ENCODE measurements at regions not wholly inside any gene's neighbourhood (a gene's known extent, or its start where the extent isn't known, plus 50 kb on each side); places are given as distances from the start of the nearest gene placed in this dataset.

DNA sequence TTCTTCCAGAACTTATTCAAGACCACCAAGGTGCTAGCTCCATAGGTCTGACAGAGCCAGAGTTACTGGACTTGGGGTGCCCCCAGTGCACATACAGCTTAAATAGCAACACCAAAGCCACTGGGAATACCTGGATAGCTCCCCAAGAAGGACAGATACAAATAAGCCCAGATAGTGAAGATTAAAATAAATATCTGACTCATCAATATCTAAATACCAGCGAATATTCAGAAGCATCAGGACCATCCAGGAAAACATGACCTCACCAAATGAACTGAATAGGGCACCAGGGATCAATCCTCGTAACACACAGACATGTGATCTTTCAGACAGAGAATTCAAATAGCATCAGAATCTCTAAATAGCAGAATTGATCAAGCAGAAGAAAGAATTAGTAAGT, 931.6 kb downstream of the OTOL1 start:
- Mint-ChIP-seq H3K27ac (no peak overlapping the region), H3K9me3 (peaks cover 11% of the 10 kb centered on the region), H3K36me3 (ENCODE audit: low read depth) (no peaks in the 10 kb centered on the region), H3K27me3 (no peaks in the 10 kb centered on the region), H3K4me3 (no peak overlapping the region), H3K4me1 (no peaks in the 10 kb centered on the region)
- DNase-seq: no peak
- CTCF ChIA-PET: no interaction called here
- POLR2A ChIA-PET: no interaction called here

DNA sequence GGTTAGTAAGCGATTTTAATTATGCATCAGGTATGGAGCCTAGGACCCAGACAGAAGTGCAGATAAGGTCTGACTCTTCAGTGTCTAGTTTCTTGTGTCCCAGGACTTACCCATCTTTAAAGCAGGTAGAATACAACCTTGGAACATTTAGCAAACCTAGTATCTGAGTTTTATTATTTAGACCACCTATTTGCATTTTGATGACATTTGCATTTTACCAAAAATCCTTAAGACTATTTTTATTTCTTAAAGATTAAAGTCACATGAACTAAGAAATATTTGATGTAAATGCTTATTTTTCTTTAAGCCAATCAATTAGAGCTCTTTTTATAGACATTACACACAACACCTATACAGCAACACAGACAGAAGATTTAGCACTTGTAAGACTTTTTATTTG, 939.1 kb downstream of the OTOL1 start:
- H3K4me1 Mint-ChIP-seq: no peaks in the 10 kb centered on the region
- ChIA-PET CTCF (no interaction called here), POLR2A (no interaction called here)
- H3K4me3 Mint-ChIP-seq: no peak overlapping the region
- H3K27me3 Mint-ChIP-seq: no peaks in the 10 kb centered on the region
- H3K36me3 Mint-ChIP-seq (ENCODE audit: low read depth): no peaks in the 10 kb centered on the region
- H3K9me3 Mint-ChIP-seq: peaks cover 11% of the 10 kb centered on the region
- no peak overlapping the region for H3K27ac Mint-ChIP-seq
- no peak for DNase-seq

DNA sequence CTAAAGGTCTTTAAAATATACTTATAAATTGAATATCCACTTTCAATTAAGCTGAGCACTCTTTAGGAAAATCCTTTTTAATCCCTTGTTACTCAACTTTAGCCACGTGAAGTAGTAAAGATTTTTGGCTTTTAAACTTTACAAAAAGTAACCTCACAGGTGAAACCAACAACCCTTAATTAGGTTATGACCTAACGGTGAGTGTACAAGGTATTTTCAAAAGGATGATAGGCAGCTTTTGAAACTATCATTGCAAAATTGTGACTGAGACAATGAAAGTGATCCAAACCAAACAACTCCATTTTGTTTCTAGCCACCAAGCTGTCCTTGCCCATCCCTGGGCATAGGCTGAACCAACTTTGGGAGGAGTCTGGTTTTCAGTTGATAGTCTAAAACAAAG, 940.2 kb downstream of the OTOL1 start:
- ChIA-PET POLR2A (no interaction called here), CTCF (no interaction called here)
- peaks cover 15% of the 10 kb centered on the region for H3K9me3 Mint-ChIP-seq
- H3K27ac Mint-ChIP-seq: no peak overlapping the region
- no peaks in the 10 kb centered on the region for H3K4me1 Mint-ChIP-seq
- no peaks in the 10 kb centered on the region for H3K36me3 Mint-ChIP-seq (ENCODE audit: low read depth)
- DNase-seq: no peak
- H3K27me3 Mint-ChIP-seq: no peaks in the 10 kb centered on the region
- no peak overlapping the region for H3K4me3 Mint-ChIP-seq

DNA sequence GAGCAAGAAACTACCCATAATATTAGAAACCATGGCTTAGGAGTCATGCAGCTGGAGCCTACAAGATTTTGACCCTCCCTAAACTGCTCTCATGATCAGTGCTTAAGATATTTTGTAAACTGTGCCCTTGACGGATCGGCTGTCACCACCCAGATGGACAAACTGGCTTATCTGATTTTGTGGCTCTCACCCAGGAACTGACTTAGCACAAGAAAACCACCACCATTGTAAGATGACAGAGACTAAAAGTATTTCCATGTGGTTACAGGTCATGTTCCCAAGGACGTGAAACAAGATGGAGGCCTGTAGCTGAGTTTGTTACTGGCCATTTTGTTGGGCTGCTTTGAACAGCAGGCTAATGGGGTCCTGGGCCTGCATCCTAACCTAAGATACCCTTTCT, 940.9 kb downstream of the OTOL1 start:
- CTCF ChIA-PET: no interaction called here
- POLR2A ChIA-PET: no interaction called here
- peaks cover 12% of the 10 kb centered on the region for H3K9me3 Mint-ChIP-seq

DNA sequence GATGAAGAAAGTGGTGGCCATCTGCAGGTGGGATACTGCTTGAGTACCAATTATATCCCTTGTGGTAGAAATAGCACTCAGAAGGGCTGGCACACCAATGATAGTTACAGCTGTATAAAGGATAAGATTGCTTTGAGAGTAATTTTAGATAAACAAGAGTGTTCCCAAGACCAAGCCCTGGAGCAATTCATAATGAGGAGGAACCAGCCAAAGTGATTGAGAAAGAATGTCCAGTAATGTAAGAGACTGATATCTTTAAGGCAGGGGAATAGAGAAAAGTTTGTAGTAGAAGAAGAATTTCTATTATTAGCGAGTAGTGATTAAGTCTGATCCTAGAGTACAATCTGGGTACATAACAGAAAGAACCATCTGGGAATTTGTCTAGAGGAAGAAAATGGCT, 945.1 kb downstream of the OTOL1 start:
- Mint-ChIP-seq H3K9me3 (peaks cover 12% of the 10 kb centered on the region), H3K4me1 (no peaks in the 10 kb centered on the region), H3K27ac (no peak overlapping the region), H3K36me3 (ENCODE audit: low read depth) (no peaks in the 10 kb centered on the region), H3K4me3 (no peak overlapping the region), H3K27me3 (no peaks in the 10 kb centered on the region)
- ChIA-PET CTCF (interaction anchor here (0.6 kb wide), 1 partner anchor 580 kb away, joined by 4 read pairs; no protein-coding TSS in a partner anchor), POLR2A (no interaction called here)
- no peak for DNase-seq

More for the DNA sequence above, 940.9 kb downstream of the OTOL1 start:
- Mint-ChIP-seq H3K27ac (no peak overlapping the region), H3K36me3 (ENCODE audit: low read depth) (no peaks in the 10 kb centered on the region), H3K27me3 (no peaks in the 10 kb centered on the region), H3K4me3 (no peak overlapping the region), H3K4me1 (no peaks in the 10 kb centered on the region)
- no peak for DNase-seq

DNA sequence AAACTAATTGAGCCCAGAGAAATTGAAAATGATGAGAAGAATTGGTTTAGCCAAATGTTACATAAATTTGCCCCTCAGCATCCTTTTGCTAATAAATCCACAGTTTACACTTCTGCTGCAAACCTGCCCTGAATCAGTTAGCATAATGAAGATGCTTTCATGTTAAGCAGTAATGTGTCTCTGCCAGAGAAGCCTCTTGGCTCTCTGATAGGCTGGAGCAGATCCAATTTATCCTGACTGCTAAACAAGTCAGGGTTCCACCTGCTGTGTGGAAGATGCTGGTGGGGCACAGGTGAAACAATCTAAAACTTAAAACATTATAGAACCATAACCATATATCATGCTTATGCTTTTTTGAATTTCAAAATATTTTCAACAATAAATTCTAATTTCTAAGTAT, 946.8 kb downstream of the OTOL1 start:
- no peaks in the 10 kb centered on the region for H3K36me3 Mint-ChIP-seq (ENCODE audit: low read depth)
- H3K9me3 Mint-ChIP-seq: peaks cover 8% of the 10 kb centered on the region
- POLR2A ChIA-PET: no interaction called here
- no peak overlapping the region for H3K4me3 Mint-ChIP-seq
- no peak for DNase-seq
- H3K27ac Mint-ChIP-seq: no peak overlapping the region
- H3K27me3 Mint-ChIP-seq: no peaks in the 10 kb centered on the region
- H3K4me1 Mint-ChIP-seq: no peaks in the 10 kb centered on the region
- CTCF ChIA-PET: no interaction called here

DNA sequence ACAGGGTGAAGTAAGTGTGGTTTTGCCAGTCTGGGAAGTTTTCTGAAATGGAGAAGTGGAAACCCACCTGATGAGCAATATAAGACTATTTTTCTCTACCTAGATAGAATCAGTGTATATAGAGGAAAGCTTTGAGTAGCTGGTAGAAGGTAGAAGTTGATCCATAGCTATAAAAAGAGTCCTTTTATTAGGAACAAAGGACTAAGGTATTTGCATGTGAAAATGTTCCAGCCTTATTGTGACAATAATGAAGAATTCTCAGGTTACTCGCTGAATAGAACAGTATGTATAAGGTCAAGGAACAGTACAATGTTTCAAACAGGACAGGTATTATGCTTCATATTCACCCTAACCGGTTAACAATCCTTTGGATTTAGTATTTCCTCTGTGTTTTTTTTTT, 972.2 kb downstream of the OTOL1 start:
- no peaks in the 10 kb centered on the region for H3K27me3 Mint-ChIP-seq
- peaks cover 2% of the 10 kb centered on the region for H3K9me3 Mint-ChIP-seq
- no peak overlapping the region for H3K4me3 Mint-ChIP-seq
- H3K27ac Mint-ChIP-seq: no peak overlapping the region
- H3K4me1 Mint-ChIP-seq: no peaks in the 10 kb centered on the region
- ChIA-PET CTCF (no interaction called here), POLR2A (no interaction called here)
- DNase-seq: no peak
- H3K36me3 Mint-ChIP-seq (ENCODE audit: low read depth): no peaks in the 10 kb centered on the region

DNA sequence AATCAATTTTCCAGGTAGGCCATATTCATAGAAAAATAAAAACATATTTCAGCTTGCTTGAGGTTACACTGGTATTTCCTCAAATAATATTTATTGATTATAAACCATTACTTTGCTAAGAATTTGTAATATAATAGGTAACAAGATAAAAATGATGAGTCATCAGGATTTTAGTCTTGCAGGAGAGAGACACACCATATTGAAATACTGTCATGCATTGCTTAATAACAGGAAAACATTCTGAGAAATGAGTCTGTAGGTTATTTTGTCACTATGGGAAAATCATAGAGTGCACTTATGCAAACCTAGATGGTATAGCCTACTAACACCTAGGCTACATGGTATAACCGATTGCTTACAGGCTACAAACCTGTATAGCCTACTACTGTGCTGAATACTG, 990.5 kb downstream of the OTOL1 start:
- Mint-ChIP-seq H3K27me3 (no peaks in the 10 kb centered on the region), H3K4me3 (no peak overlapping the region), H3K4me1 (no peaks in the 10 kb centered on the region), H3K9me3 (peaks cover 2% of the 10 kb centered on the region), H3K36me3 (ENCODE audit: low read depth) (no peaks in the 10 kb centered on the region), H3K27ac (no peak overlapping the region)
- POLR2A ChIA-PET: no interaction called here
- CTCF ChIA-PET: no interaction called here
- no peak for DNase-seq

DNA sequence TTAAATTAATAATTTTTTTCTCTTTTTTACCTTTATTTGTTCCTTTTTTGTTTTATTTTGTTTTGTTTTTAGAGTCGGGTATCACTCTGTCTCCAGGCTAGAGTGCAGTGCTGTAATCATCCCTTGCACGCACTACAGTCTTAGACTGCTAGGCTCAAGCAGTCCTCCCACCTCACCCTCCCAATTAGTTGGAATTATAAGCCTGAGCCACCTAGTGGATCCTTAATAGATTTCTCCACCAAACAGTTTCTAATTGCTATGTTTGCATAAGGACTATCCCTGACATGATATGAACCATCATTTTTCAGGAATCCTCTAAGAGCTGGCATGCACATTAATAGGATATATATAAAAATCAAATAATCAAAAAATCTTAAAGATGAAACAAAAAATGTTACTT, 993.2 kb downstream of the OTOL1 start:
- Mint-ChIP-seq H3K9me3 (peaks cover 2% of the 10 kb centered on the region), H3K36me3 (ENCODE audit: low read depth) (no peaks in the 10 kb centered on the region), H3K4me1 (no peaks in the 10 kb centered on the region), H3K27ac (no peak overlapping the region), H3K4me3 (no peak overlapping the region), H3K27me3 (no peaks in the 10 kb centered on the region)
- CTCF ChIA-PET: no interaction called here
- POLR2A ChIA-PET: no interaction called here
- no peak for DNase-seq

DNA sequence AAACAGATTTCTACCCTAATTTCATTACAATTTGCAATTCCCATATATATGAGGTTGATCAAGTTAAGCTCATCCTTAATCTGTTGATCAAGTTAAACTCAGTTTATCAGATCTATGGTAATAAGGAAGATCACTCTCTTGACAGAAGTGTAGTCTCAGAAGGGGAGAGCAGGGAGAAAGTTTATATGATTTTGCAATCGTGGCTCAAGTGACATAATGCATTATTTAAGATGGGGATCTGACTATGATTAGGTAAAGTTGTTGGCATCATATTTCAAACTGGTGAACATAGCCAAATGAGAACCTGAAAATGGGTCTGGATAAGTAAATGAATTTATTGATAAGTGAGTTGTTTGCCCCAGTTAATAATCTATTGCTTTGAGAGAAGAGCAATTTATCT, 995.3 kb downstream of the OTOL1 start:
- DNase-seq: no peak
- no peaks in the 10 kb centered on the region for H3K4me1 Mint-ChIP-seq
- no peak overlapping the region for H3K4me3 Mint-ChIP-seq
- H3K27ac Mint-ChIP-seq: no peak overlapping the region
- ChIA-PET POLR2A (no interaction called here), CTCF (no interaction called here)
- peaks cover 2% of the 10 kb centered on the region for H3K9me3 Mint-ChIP-seq
- no peaks in the 10 kb centered on the region for H3K36me3 Mint-ChIP-seq (ENCODE audit: low read depth)
- no peaks in the 10 kb centered on the region for H3K27me3 Mint-ChIP-seq

DNA sequence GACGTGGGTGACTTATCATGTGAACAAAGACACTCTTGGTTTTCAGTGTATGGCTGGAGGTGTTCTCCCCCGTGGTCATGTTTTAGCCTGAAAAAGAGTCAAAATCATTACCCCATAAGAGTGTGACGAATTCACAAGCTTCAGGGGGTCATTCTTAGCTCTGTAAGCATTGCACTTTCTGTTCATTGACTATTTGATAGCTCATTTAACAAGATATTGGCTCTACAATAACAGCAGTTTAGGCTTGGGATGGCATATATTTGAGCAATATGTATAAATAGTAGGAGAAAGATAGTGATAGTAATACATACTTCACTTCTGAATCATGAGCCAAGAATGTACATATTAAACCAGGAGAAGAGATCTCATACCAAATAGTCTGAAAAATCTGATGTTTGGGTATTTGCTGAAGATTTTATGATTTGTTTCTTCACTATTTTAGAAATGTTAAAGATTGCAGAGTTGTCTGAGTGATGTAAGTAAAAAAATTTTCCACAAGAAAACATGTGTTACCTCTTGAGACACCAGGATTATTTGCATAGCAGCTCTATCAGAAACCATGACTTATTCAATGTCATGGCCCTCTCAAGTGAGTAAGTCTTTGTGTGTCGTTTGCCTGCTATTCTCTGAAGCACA, 996.0 kb downstream of the OTOL1 start:
- DNase-seq: no peak
- no peaks in the 10 kb centered on the region for H3K36me3 Mint-ChIP-seq (ENCODE audit: low read depth)
- H3K9me3 Mint-ChIP-seq: peaks cover 2% of the 10 kb centered on the region
- ChIA-PET POLR2A (no interaction called here), CTCF (no interaction called here)
- no peak overlapping the region for H3K4me3 Mint-ChIP-seq
- no peaks in the 10 kb centered on the region for H3K27me3 Mint-ChIP-seq
- H3K4me1 Mint-ChIP-seq: no peaks in the 10 kb centered on the region
- no peak overlapping the region for H3K27ac Mint-ChIP-seq

DNA sequence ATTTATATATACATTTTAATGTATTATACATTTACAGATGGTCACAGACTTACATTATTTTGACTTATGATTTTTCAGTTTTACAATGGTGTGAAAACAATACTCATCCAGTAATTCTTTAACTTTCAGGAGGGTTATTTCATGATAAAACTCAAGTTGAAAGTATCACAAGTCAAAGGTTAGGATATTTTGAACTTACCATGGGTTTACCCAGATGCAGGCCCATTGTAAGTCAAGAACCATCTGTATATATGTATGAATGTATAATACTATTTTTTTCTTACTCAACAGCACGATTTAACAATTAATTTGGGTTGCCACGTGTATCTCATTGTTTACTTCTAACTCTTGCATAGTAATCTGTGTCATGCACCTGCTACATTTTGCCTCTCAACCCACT, 1002.0 kb downstream of the OTOL1 start:
- CTCF ChIA-PET: no interaction called here
- Mint-ChIP-seq H3K36me3 (ENCODE audit: low read depth) (no peaks in the 10 kb centered on the region), H3K9me3 (peaks cover 2% of the 10 kb centered on the region), H3K4me1 (no peaks in the 10 kb centered on the region), H3K27ac (no peak overlapping the region), H3K4me3 (no peak overlapping the region), H3K27me3 (no peaks in the 10 kb centered on the region)
- DNase-seq: no peak
- POLR2A ChIA-PET: no interaction called here

DNA sequence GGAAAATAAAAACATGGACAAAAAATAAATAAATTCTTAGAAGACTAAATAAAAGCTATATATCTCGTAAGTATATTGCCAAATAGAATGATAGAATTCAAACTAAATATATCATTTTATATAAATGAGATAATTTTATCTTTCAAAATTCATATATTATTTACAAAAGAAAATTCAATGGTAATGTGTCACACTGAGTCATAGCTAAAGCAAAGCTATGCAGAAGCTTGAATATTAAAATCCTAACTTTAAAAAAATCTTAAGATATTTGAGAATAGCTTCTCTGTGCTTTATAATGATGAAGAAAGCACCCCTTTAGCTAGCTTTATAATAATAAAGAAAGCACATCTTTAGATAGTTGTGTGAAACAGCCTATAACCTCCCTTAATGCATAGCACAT, 1010.8 kb downstream of the OTOL1 start:
- Mint-ChIP-seq H3K27me3 (no peaks in the 10 kb centered on the region), H3K27ac (no peak overlapping the region)
- POLR2A ChIA-PET: no interaction called here

DNA sequence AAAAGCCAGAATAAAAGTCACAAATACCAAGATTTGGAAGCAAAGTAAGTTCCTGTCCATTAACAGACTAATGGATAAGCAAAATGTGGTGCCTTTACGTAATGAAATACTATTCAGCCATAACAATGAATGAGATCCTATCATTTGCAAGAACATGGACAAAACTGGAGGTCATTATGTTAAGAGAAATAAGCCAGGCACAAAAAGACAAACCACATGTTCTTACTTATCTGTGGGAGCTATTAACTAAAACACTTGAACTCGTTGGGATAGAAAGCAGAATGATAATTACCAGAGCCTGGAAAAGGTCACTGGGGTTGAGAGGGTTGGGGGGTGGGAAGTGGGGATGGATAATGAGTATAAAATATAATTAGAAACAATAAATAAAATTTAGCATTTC, 1015.9 kb downstream of the OTOL1 start:
- no peak overlapping the region for H3K4me3 Mint-ChIP-seq
- ChIA-PET CTCF (no interaction called here), POLR2A (no interaction called here)
- no peak for DNase-seq
- no peaks in the 10 kb centered on the region for H3K4me1 Mint-ChIP-seq
- H3K36me3 Mint-ChIP-seq (ENCODE audit: low read depth): no peaks in the 10 kb centered on the region
- no peaks in the 10 kb centered on the region for H3K27me3 Mint-ChIP-seq
- no peak overlapping the region for H3K27ac Mint-ChIP-seq
- H3K9me3 Mint-ChIP-seq: no peaks in the 10 kb centered on the region

More for the DNA sequence above, 1010.8 kb downstream of the OTOL1 start:
- no peaks in the 10 kb centered on the region for H3K36me3 Mint-ChIP-seq (ENCODE audit: low read depth)
- H3K9me3 Mint-ChIP-seq: peaks cover 4% of the 10 kb centered on the region
- H3K4me3 Mint-ChIP-seq: no peak overlapping the region
- DNase-seq: no peak
- CTCF ChIA-PET: no interaction called here
- no peaks in the 10 kb centered on the region for H3K4me1 Mint-ChIP-seq

DNA sequence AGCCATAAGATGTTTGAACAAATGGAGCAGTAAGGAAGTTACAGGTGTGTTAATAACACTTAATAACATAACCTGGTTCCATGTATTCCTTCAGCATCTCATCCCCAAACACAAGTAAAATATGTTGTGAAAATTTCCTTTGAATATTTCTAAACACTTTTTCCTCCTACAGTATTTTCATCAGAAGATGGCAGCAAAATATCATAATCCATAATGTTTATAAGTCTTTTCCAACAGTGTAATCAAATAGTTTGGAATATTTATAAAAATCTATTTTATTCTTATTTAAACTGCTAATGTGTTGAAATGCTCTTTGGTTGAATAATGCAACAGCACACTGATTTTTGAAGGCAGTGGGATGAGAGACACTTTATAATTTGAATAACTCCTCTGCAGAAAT, 1020.5 kb downstream of the OTOL1 start:
- Mint-ChIP-seq H3K4me3 (no peak overlapping the region), H3K36me3 (ENCODE audit: low read depth) (no peaks in the 10 kb centered on the region), H3K9me3 (no peaks in the 10 kb centered on the region), H3K4me1 (no peaks in the 10 kb centered on the region), H3K27me3 (no peaks in the 10 kb centered on the region), H3K27ac (no peak overlapping the region)
- ChIA-PET POLR2A (no interaction called here), CTCF (no interaction called here)
- DNase-seq: no peak

All from activated CD4-positive, alpha-beta T cell treated with anti-CD3 and anti-CD28 coated beads, Interleukin-2, amount 10 ng/mL, durations not matched to agents 7 days and 5 days (primary cell).